Activated CD8-positive, alpha-beta T cell treated with anti-CD3 and anti-CD28 coated beads for 36 hours (primary cell): ENCODE measurements at regions not wholly inside any gene's neighbourhood (a gene's known extent, or its start where the extent isn't known, plus 50 kb on each side); places are given as distances from the start of the nearest gene placed in this dataset.

Source experiments
- ATAC-seq: fragments of 200-7000 bp; cut with Tn5 transposase; one replicate; pipeline ENCODE4 v1.10.0; 2021; ENCODE audit warnings: mild to moderate bottlenecking, moderate library complexity
- CTCF ChIA-PET: fragments of 350-600 bp; sonication (Branson Sonifier 250); formaldehyde crosslinking; loops from one replicate; lab custom pipeline; 2021; ENCODE audit warnings: antibody characterized with exemption; lab: Charles Lee
- POLR2A ChIA-PET: fragments of 350-600 bp; sonication (Branson Sonifier 250); formaldehyde crosslinking; loops from one replicate; lab custom pipeline; 2021; ENCODE audit warnings: antibody characterized with exemption; lab: Charles Lee
- DNase-seq: peaks from one replicate; pipeline ENCODE4 v3.0.0-alpha.2; 2020
- H3K27ac Mint-ChIP-seq: one replicate; pipeline ENCODE4 v1.8.0; 2021; ENCODE audit warnings: mild to moderate bottlenecking, mixed read lengths
- H3K27me3 Mint-ChIP-seq: one replicate; pipeline ENCODE4 v1.8.0; 2021; ENCODE audit warnings: mixed read lengths
- H3K36me3 Mint-ChIP-seq: one replicate; pipeline ENCODE4 v1.8.0; 2021; ENCODE audit warnings: low read depth, mixed read lengths
- H3K4me1 Mint-ChIP-seq: one replicate; pipeline ENCODE4 v1.8.0; 2021; ENCODE audit warnings: low read depth, mixed read lengths
- H3K4me3 Mint-ChIP-seq: one replicate; pipeline ENCODE4 v1.8.0; 2021; ENCODE audit warnings: mild to moderate bottlenecking, moderate library complexity, mixed read lengths
- H3K9me3 Mint-ChIP-seq: one replicate; pipeline ENCODE4 v1.8.0; 2021; ENCODE audit warnings: mixed read lengths
- CTCF ChIP-seq: fragments of 200-600 bp; IDR thresholded peaks from one replicate; pipeline ENCODE4 v1.8.0; 2022; ENCODE audit warnings: antibody characterized with exemption, mild to moderate bottlenecking
- intact Hi-C: fragments of 100-400 bp; cut with micrococcal nuclease; formaldehyde crosslinking; loops from one replicate; pipeline ENCODE4 v1.10.0; 2022

GRCh38 chr5:43815497-43815896, 212.5 kb downstream of the NNT start:
- Mint-ChIP-seq H3K4me1 (no peaks in the 10 kb centered on the region), H3K27me3 (no peaks in the 10 kb centered on the region), H3K9me3 (peaks cover 14% of the 10 kb centered on the region), H3K27ac (no peak overlapping the region), H3K4me3 (no peak overlapping the region), H3K36me3 (no peaks in the 10 kb centered on the region)
- ChIA-PET POLR2A (no interaction called here), CTCF (no interaction called here)
- intact Hi-C loops, result no loop called here
- DNase-seq (no peak), ATAC-seq (no peak)
- no peak for TF ChIP-seq CTCF

GRCh38 chr5:43804723-43805122, 201.7 kb downstream of the NNT start:
- peaks cover 3% of the 10 kb centered on the region for H3K9me3 Mint-ChIP-seq
- CTCF ChIA-PET, result no interaction called here
- H3K27me3 Mint-ChIP-seq, result no peaks in the 10 kb centered on the region
- H3K36me3 Mint-ChIP-seq, result no peaks in the 10 kb centered on the region
- POLR2A ChIA-PET, result no interaction called here
- no peak overlapping the region for H3K27ac Mint-ChIP-seq
- ATAC-seq, result no peak
- no peak for TF ChIP-seq CTCF
- H3K4me3 Mint-ChIP-seq, result no peak overlapping the region
- DNase-seq, result no peak
- intact Hi-C loops, result no loop called here
- no peaks in the 10 kb centered on the region for H3K4me1 Mint-ChIP-seq

GRCh38 chr5:43804041-43804440, 201.1 kb downstream of the NNT start:
- H3K9me3 Mint-ChIP-seq, result peaks cover 2% of the 10 kb centered on the region
- ATAC-seq (no peak), DNase-seq (no peak)
- no peaks in the 10 kb centered on the region for H3K36me3 Mint-ChIP-seq
- no peak overlapping the region for H3K27ac Mint-ChIP-seq
- no peak overlapping the region for H3K4me3 Mint-ChIP-seq
- no peaks in the 10 kb centered on the region for H3K4me1 Mint-ChIP-seq
- no peak for TF ChIP-seq CTCF
- ChIA-PET CTCF (no interaction called here), POLR2A (no interaction called here)
- no peaks in the 10 kb centered on the region for H3K27me3 Mint-ChIP-seq
- intact Hi-C loops, result no loop called here

GRCh38 chr5:43802651-43803050, 199.7 kb downstream of the NNT start:
- H3K9me3 Mint-ChIP-seq, result no peaks in the 10 kb centered on the region
- CTCF ChIA-PET, result no interaction called here
- no peaks in the 10 kb centered on the region for H3K4me1 Mint-ChIP-seq
- H3K27me3 Mint-ChIP-seq, result no peaks in the 10 kb centered on the region
- H3K27ac Mint-ChIP-seq, result no peak overlapping the region
- POLR2A ChIA-PET, result no interaction called here
- H3K36me3 Mint-ChIP-seq, result no peaks in the 10 kb centered on the region
- no peak for DNase-seq
- no peak overlapping the region for H3K4me3 Mint-ChIP-seq
- no peak for ATAC-seq
- intact Hi-C loops, result no loop called here
- no peak for TF ChIP-seq CTCF

GRCh38 chr5:43802119-43802518, 199.1 kb downstream of the NNT start:
- Mint-ChIP-seq H3K4me3 (no peak overlapping the region), H3K27me3 (no peaks in the 10 kb centered on the region), H3K36me3 (no peaks in the 10 kb centered on the region), H3K9me3 (no peaks in the 10 kb centered on the region), H3K4me1 (no peaks in the 10 kb centered on the region), H3K27ac (no peak overlapping the region)
- no peak for ATAC-seq
- ChIA-PET CTCF (no interaction called here), POLR2A (no interaction called here)
- intact Hi-C loops, result no loop called here
- no peak for DNase-seq
- TF ChIP-seq CTCF, result no peak
